ENCODE measurements at regions not wholly inside any gene's neighbourhood (a gene's known extent, or its start where the extent isn't known, plus 50 kb on each side); places are given as distances from the start of the nearest gene placed in this dataset.

DNA sequence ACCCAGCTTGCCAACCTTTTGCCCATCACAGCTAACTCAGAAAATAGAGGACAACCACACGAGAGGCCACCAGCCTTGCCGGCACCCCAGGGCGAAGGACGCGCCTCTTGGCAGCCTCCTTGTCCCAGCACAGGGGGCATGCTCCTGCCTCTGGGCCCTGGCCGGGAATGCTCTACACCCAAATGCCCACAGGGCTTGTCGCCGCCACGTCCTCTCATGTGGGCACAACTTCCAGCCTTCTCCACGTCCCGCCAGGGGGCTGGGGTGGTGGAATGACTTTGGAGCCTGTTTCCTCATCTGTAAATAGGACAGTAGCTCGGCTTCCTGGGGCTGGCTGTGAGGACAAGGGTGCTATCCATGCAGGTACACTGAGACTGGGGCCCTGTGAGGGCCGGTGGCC is 152.4 kb upstream of the MLN start (continued):
- TF ChIP-seq TBL1XR1 (IDR thresholded peaks at IDR 0.05; ENCODE audit: low read depth, low read length) (no peak), BHLHE40 (IDR thresholded peaks at IDR 0.05; ENCODE audit: borderline replicate concordance in 1 of 2, low read depth in 2 of 2, low read length in 1 of 2) (no peak), MLLT1 (IDR thresholded peaks at IDR 0.05) (no peak)

GRCh38 chr6:33955566-33955965 is 151.8 kb upstream of the MLN start:
- DNase-seq (ENCODE audit: low read depth, low spot score) (no peak), ATAC-seq (no peak), FAIRE-seq (no peak)
- no TSS peak for BruUV-seq (replicated peaks)
- H3K4me2 ChIP-seq (ENCODE audit: control insufficient read depth, insufficient read depth), result no peak overlapping the region
- in situ Hi-C loops (cut with MboI) (no loop called here), intact Hi-C loops (cut with micrococcal nuclease; ENCODE audit: unreplicated experiment) (no loop called here)
- no peak overlapping the region for H2AFZ ChIP-seq (ENCODE audit: control insufficient read depth, low read depth, low read length)
- SMC1A ChIA-PET (ENCODE audit: uncharacterized antibody, unreplicated experiment), result no interaction called here
- no peaks in the 10 kb centered on the region; the same call in 1 of the 2 replicates for H4K20me1 ChIP-seq (ENCODE audit: control insufficient read depth, insufficient read depth)
- no peak overlapping the region for H3K4me3 ChIP-seq
- no peaks in the 10 kb centered on the region for H3K4me1 ChIP-seq (ENCODE audit: control insufficient read depth, insufficient read depth, low read length)
- POLR2A ChIA-PET, result no interaction called here
- H3K36me3 ChIP-seq (ENCODE audit: control insufficient read depth in 2 of 2, insufficient read depth in 2 of 2, low read length in 1 of 2), result no peaks in the 10 kb centered on the region
- CTCF ChIA-PET, result interaction anchor here (0.7 to 1.1 kb wide), 2 partner anchors 100 to 208 kb away, joined by 3 read pairs; no protein-coding TSS in a partner anchor
- no peaks in the 10 kb centered on the region for H3K9me3 ChIP-seq (replicated peaks; ENCODE audit: control insufficient read depth, insufficient read depth, low read length)
- 38% methylated on average over 6 of the region's 6 CpGs for WGBS (ENCODE audit: insufficient coverage, insufficient replicate concordance, low lambda C conversion rate, missing lambda C conversion rate)
- no peak overlapping the region for H3K9ac ChIP-seq (ENCODE audit: control insufficient read depth, insufficient read depth, low read length)
- H3K27ac ChIP-seq (ENCODE audit: control insufficient read depth, insufficient read depth), result no peak overlapping the region
- no peaks in the 10 kb centered on the region for H3K79me2 ChIP-seq (ENCODE audit: control insufficient read depth, insufficient read depth, low read length)
- peaks cover 0 to 1% of the 10 kb centered on the region in 2 experiments; a peak in 2 of 4 replicates for H3K27me3 ChIP-seq (replicated peaks in 1 of 2; ENCODE audit: control insufficient read depth in 2 of 2, insufficient read depth in 2 of 2, low read length in 1 of 2)
- RAD21 ChIA-PET (ENCODE audit: unreplicated experiment), result no interaction called here
- no peak for TF ChIP-seq MAX (IDR thresholded peaks at IDR 0.05; ENCODE audit: low read depth, low read length)
- TF ChIP-seq SMARCA5 (IDR thresholded peaks at IDR 0.05), result no peak
- TF ChIP-seq NFYA (IDR thresholded peaks at IDR 0.05; ENCODE audit: borderline replicate concordance, low read depth, low read length), result no peak
- TF ChIP-seq RB1 (IDR thresholded peaks at IDR 0.05; ENCODE audit: borderline replicate concordance), result no peak
- TF ChIP-seq DPF2 (IDR thresholded peaks at IDR 0.05), result no peak
- TF ChIP-seq EGR1 (IDR thresholded peaks at IDR 0.05; ENCODE audit: borderline replicate concordance in 1 of 2, low read depth in 2 of 2, low read length in 2 of 2), result no peak
- TF ChIP-seq CBX3 (IDR thresholded peaks at IDR 0.05; ENCODE audit: borderline replicate concordance, low read depth), result no peak
- TF ChIP-seq, protein P1, sequence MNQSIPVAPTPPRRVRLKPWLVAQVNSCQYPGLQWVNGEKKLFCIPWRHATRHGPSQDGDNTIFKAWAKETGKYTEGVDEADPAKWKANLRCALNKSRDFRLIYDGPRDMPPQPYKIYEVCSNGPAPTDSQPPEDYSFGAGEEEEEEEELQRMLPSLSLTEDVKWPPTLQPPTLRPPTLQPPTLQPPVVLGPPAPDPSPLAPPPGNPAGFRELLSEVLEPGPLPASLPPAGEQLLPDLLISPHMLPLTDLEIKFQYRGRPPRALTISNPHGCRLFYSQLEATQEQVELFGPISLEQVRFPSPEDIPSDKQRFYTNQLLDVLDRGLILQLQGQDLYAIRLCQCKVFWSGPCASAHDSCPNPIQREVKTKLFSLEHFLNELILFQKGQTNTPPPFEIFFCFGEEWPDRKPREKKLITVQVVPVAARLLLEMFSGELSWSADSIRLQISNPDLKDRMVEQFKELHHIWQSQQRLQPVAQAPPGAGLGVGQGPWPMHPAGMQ (IDR thresholded peaks at IDR 0.05; ENCODE audit: borderline replicate concordance), result no peak
- TF ChIP-seq MLLT1 (IDR thresholded peaks at IDR 0.05), result no peak
- no peak for TF ChIP-seq TARDBP (IDR thresholded peaks at IDR 0.05; ENCODE audit: borderline replicate concordance)
- no peak for TF ChIP-seq ZNF592 (IDR thresholded peaks at IDR 0.05)
- TF ChIP-seq ASH2L (IDR thresholded peaks at IDR 0.05; ENCODE audit: borderline replicate concordance, low read depth), result no peak
